PFSK-1 (cell line): ENCODE measurements at regions not wholly inside any gene's neighbourhood (a gene's known extent, or its start where the extent isn't known, plus 50 kb on each side); places are given as distances from the start of the nearest gene placed in this dataset.

Experiments used
- POLR2AphosphoS5 ChIP-seq: IDR thresholded peaks from 2 replicates; pipeline ENCODE4 v1.6.1; 2012; ENCODE audit warnings: low read depth, mild to moderate bottlenecking, control low read depth, low read length, moderate library complexity
- SIN3A ChIP-seq: IDR thresholded peaks from 2 replicates; pipeline ENCODE4 v1.6.1; 2012; ENCODE audit warnings: mild to moderate bottlenecking, low read length, moderate library complexity, borderline replicate concordance; ENCODE audit not compliant: insufficient read depth

- TF ChIP-seq POLR2AphosphoS5 (no peak), SIN3A (no peak)
These were observed 335.4 kb downstream of the MAN2A1 start for GRCh38 chr5:110025160-110025559.
